Transverse colon (tissue), 4 donors: ENCODE measurements at regions not wholly inside any gene's neighbourhood (a gene's known extent, or its start where the extent isn't known, plus 50 kb on each side); places are given as distances from the start of the nearest gene placed in this dataset.
A peak's percentile ranks its signal among the peaks of the same experiment; 100 is the strongest.
"Not testable (repeated sequence)": the region's sequence is repeated elsewhere in the genome, so short reads cannot be mapped to it uniquely, and the experiment has no call there.

ENCODE experiments used
- DNase-seq: peaks from one replicate; pipeline ENCODE4 v3.0.0-alpha.2; 2019
- H3K27ac ChIP-seq, 4 donors: fragments of 200-600 bp; sonication (generic); 2 replicates each; pipeline ENCODE4 v1.5.1; 2016 to 2018; ENCODE audit warnings: inconsistent platforms in 4 of 4
- H3K27me3 ChIP-seq: fragments of 200-600 bp; sonication (generic); 2 replicates; pipeline ENCODE4 v1.5.1; 2017; ENCODE audit warnings: inconsistent platforms
- H3K36me3 ChIP-seq, 4 donors: fragments of 200-600 bp; sonication (generic); 2 replicates each; pipeline ENCODE4 v1.5.1; 2017 to 2019; ENCODE audit warnings: inconsistent platforms in 4 of 4
- H3K4me1 ChIP-seq, 4 donors: fragments of 200-600 bp; sonication (generic); 2 replicates each; pipeline ENCODE4 v1.5.1; 2017 to 2020; ENCODE audit warnings: inconsistent platforms in 4 of 4
- H3K4me3 ChIP-seq, 4 donors: fragments of 200-600 bp; sonication (generic); 1 replicate in 1 of 4; 2 replicates in 3 of 4; pipeline versions ENCODE4 v1.5.1 to v1.6.1; 2017 to 2019; ENCODE audit warnings: inconsistent platforms in 4 of 4
- H3K9me3 ChIP-seq, 2 donors: fragments of 200-600 bp; sonication (generic); 2 replicates each; pipeline ENCODE4 v1.5.1; 2017 to 2019; ENCODE audit warnings: inconsistent platforms in 2 of 2
- CTCF ChIP-seq, 5 experiments: fragments of 200-600 bp in 3 of 5; fragments of 450-650 bp in 2 of 5; sonication (generic) in 3 of 5; IDR thresholded peaks; 1 replicate in 2 of 5; 2 replicates in 3 of 5; pipeline ENCODE4 v1.5.1; 2016 to 2017; ENCODE audit warnings: antibody characterized with exemption in 5 of 5, inconsistent platforms in 3 of 5, mild to moderate bottlenecking in 2 of 5, moderate library complexity in 1 of 5
- EP300 ChIP-seq: sonication (generic); formaldehyde crosslinking; IDR thresholded peaks from one replicate; pipeline ENCODE4 v1.6.1; 2017; ENCODE audit warnings: antibody characterized with exemption, low read depth
- POLR2A ChIP-seq: fragments of 450-650 bp; IDR thresholded peaks from one replicate; pipeline ENCODE4 v1.6.1; 2016; ENCODE audit warnings: antibody characterized with exemption, mild to moderate bottlenecking, moderate library complexity
- POLR2AphosphoS5 ChIP-seq, 3 donors: sonication (generic); formaldehyde crosslinking; IDR thresholded peaks; one replicate each; pipeline ENCODE4 v1.6.1; 2016; ENCODE audit warnings: antibody characterized with exemption in 3 of 3
- WGBS, 2 donors: methylation state at CpG; one replicate each; pipeline ENCODE4 v1.1.5; 2018; ENCODE audit warnings: low coverage in 1 of 2; 5-methylcytosine and 5-hydroxymethylcytosine counted together
- in situ Hi-C, 4 donors: fragments of 200-750 bp; cut with MboI; loops; one replicate each; pipeline versions ENCODE4 v1.15.0 to v1.15.1; 2017; ENCODE audit warnings: low sequenced_read_pairs in 3 of 4, low pct_ligation_motif_present in 1 of 4, low pct_unique_long_range_greater_than_20kb in 1 of 4
- intact Hi-C: fragments of 100-400 bp; cut with DNase I; formaldehyde crosslinking; loops from one replicate; pipeline ENCODE4 v1.15.1; 2023; ENCODE audit warnings: low total_unique reads

- H3K4me1 ChIP-seq = no peaks in the 10 kb centered on the region
- no peak overlapping the region for H3K4me3 ChIP-seq
- no peaks in the 10 kb centered on the region for H3K36me3 ChIP-seq
- TF ChIP-seq CTCF (IDR thresholded peaks at IDR 0.05) (peak in 2 of 5 experiments; percentile 17 to 27), POLR2A (no peak)
- intact Hi-C loops (no loop called here), in situ Hi-C loops (no loop called here)
- no peak for DNase-seq
- WGBS, 2 donors = 34 to 47% methylated on average over 5 of the region's 5 CpGs
- no peaks in the 10 kb centered on the region for H3K27me3 ChIP-seq
- no peaks in the 10 kb centered on the region for H3K9me3 ChIP-seq
- no peak overlapping the region for H3K27ac ChIP-seq
These were observed 704.4 kb upstream of the PCDH20 start for GRCh38 chr13:62119739-62120700.

- TF ChIP-seq POLR2A = no peak
- TF ChIP-seq EP300 = no peak
- TF ChIP-seq CTCF (IDR thresholded peaks at IDR 0.05) = no peak
- no peak for TF ChIP-seq POLR2AphosphoS5 (IDR thresholded peaks at IDR 0.05)
- in situ Hi-C loops (no loop called here), intact Hi-C loops (no loop called here)
- Histone ChIP-seq H3K27ac (no peak overlapping the region), H3K4me1 (no peaks in the 10 kb centered on the region), H3K36me3 (no peaks in the 10 kb centered on the region), H3K27me3 (no peaks in the 10 kb centered on the region), H3K4me3 (no peak overlapping the region), H3K9me3 (no peaks in the 10 kb centered on the region)
- 36 to 42% methylated on average over 2 to 3 of the region's 4 CpGs for WGBS, 2 donors
- no peak for DNase-seq
These were observed 700.2 kb upstream of the PCDH20 start for GRCh38 chr13:62115831-62116230.

- no peak overlapping the region for H3K4me3 ChIP-seq
- H3K4me1 ChIP-seq = no peaks in the 10 kb centered on the region
- no peaks in the 10 kb centered on the region for H3K27me3 ChIP-seq
- no peak for DNase-seq
- WGBS, 2 donors = 44 to 63% methylated on average over 3 of the region's 3 CpGs
- H3K27ac ChIP-seq = no peak overlapping the region
- no peak for TF ChIP-seq POLR2A
- TF ChIP-seq CTCF (IDR thresholded peaks at IDR 0.05) = no peak
- no peak for TF ChIP-seq POLR2AphosphoS5 (IDR thresholded peaks at IDR 0.05)
- no peak for TF ChIP-seq EP300
- intact Hi-C loops (no loop called here), in situ Hi-C loops (no loop called here)
- no peaks in the 10 kb centered on the region for H3K9me3 ChIP-seq
- H3K36me3 ChIP-seq = no peaks in the 10 kb centered on the region
These were observed 697.5 kb upstream of the PCDH20 start for GRCh38 chr13:62113179-62113578.

- in situ Hi-C loops = no loop called here
- Histone ChIP-seq H3K27ac (no peak overlapping the region), H3K4me3 (no peak overlapping the region), H3K4me1 (no peaks in the 10 kb centered on the region), H3K27me3 (no peaks in the 10 kb centered on the region), H3K9me3 (no peaks in the 10 kb centered on the region), H3K36me3 (no peaks in the 10 kb centered on the region)
- 63 to 84% methylated on average over 4 of the region's 4 CpGs for WGBS, 2 donors
- no peak for DNase-seq
- intact Hi-C loops = no loop called here
- TF ChIP-seq EP300 = no peak
- TF ChIP-seq POLR2A = no peak
- no peak for TF ChIP-seq CTCF (IDR thresholded peaks at IDR 0.05)
These were observed 694.4 kb upstream of the PCDH20 start for GRCh38 chr13:62110079-62110478.

- H3K27ac ChIP-seq, H3K9me3 ChIP-seq, H3K36me3 ChIP-seq, H3K27me3 ChIP-seq, H3K4me3 ChIP-seq, DNase-seq, in situ Hi-C loops, H3K4me1 ChIP-seq, intact Hi-C loops: not testable (repeated sequence)
- 74 to 80% methylated on average over 2 to 7 of the region's 7 CpGs for WGBS, 2 donors
These were observed 688.5 kb upstream of the PCDH20 start for GRCh38 chr13:62104136-62104535.
